GM21367 (cell line): ENCODE measurements at regions not wholly inside any gene's neighbourhood (a gene's known extent, or its start where the extent isn't known, plus 50 kb on each side); places are given as distances from the start of the nearest gene placed in this dataset.

Source experiments
- ATAC-seq: cut with Tn5 transposase; IDR thresholded peaks from one replicate; pipeline ENCODE4 v1.9.1; 2021; ENCODE audit not compliant: unreplicated experiment

DNA sequence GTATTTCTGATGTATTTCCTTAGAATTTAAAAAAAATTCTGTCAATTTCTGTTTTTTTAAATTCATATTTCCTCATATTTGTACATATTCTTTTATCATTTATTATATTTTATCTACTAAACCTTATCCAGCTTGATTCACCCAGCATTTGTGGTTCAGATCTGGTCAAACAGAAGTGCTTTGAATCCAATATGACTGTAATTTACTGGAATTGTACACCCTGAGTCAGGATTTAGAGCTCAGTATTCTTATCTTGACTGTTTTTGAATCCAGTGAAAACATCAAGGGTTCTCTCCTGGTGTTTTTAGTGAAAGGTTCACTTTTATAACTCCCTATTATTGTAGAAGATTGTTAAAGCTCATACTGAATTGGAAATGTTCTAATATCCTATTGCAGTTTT is 1077.0 kb upstream of the NCAM2 start:
- ATAC-seq = no peak

DNA sequence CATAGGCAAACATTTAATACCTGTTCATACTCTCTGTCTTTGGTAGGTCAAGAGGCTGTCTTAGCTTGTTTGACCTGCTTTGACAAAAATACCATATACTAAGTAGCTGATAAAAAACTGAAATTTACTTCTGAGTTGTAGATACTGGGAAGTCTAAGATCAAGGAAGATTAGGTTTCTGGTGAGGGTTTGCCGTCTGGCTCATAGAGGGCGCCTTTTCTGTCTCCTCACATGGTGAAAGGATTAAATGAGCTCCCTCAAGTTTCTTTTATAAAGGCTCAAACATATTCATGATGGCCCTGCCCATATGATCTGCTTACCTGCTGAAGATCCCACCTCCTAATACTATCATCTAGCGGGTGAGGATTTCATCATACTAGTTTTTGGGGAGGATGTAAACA is 1076.1 kb upstream of the NCAM2 start:
- ATAC-seq = no peak

GRCh38 chr21:19935467-19935866 is 1062.7 kb upstream of the NCAM2 start:
- ATAC-seq = no peak

GRCh38 chr21:19937619-19938018 is 1060.6 kb upstream of the NCAM2 start:
- ATAC-seq = no peak

DNA sequence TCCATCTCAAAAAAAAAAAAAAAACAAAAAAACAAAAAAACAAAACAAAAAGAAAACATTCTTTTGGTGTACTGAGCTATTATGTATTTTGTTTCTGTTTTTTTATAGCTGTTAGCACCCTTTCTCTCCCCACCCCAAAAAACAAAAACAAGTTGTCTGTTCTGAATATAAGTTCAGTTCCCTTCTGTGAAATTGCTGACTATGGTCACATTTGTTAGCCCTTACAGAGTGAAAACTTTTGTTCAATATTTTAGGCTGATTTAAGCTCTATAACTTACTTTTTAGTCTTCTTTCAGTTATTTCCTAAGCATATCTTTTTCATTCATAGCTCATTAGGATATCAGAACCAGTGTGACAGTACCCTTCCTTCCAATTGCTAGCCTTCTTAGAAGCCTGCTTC is 1056.6 kb upstream of the NCAM2 start:
- no peak for ATAC-seq

GRCh38 chr21:19950347-19950746 is 1047.9 kb upstream of the NCAM2 start:
- ATAC-seq = no peak

- ATAC-seq = no peak
These were observed 1029.1 kb upstream of the NCAM2 start for GRCh38 chr21:19969156-19969555.

DNA sequence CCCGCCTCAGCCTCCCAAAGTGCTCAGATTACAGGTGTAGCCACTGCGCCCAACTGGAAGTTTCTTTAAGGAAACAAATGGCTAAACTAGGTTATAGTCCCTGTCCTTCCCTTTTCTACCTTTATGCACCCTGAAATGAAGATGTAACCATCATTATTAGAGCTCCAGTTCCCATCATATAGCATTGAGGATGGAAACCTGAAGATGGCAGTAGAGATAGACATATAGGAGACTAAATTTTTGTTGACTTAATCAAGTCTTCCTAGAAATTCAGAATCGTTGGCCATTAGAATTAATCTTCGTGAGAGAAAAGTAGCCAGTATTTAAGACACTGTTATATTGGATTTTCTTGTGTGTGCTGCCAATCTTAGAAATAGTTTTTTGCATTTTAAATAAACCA is 1016.3 kb upstream of the NCAM2 start:
- ATAC-seq = no peak

GRCh38 chr21:19986396-19986795 is 1011.8 kb upstream of the NCAM2 start:
- ATAC-seq = no peak

DNA sequence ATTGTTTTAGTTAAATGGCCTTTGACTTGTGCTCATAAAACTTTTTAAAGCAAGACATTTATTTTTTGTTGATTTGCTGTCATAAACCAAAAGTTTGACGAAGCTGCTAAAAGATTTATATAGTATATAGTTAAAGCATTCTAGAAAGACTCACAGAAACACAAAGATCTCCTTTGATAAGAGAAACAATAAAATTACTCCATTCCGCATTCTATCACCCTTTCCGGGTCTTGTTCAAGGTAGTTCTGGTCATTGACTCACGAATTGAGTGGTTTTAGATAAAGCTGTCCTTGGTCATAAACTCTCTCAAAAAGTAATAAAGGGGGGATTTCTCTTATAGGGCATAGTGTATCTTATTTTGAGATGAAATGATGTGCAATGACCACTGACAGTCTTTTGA is 1010.5 kb upstream of the NCAM2 start:
- ATAC-seq = no peak

GRCh38 chr21:19992540-19992939 is 1005.7 kb upstream of the NCAM2 start:
- ATAC-seq = no peak

- no peak for ATAC-seq
These were observed 1004.9 kb upstream of the NCAM2 start for GRCh38 chr21:19993268-19993667.

DNA sequence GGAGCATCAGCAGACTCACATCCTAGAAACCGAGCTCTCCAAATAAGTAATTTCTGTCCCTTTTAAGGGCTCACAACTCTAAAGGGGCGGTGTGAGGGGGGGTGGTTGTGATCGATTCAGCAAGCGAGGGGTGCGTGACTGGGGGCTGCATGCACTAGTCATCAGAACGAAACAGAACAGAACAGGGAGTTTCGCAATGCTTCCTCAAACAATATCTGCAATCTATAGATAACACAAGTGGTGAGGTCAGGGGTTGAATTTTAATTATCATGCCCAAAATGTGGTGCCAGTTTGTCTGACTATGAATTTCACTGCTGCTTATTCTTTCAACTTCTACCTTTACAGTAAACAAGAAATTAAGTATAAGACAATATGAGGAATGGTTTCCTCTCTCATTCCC is 1003.0 kb upstream of the NCAM2 start:
- no peak for ATAC-seq

- ATAC-seq = no peak
These were observed 999.8 kb upstream of the NCAM2 start for GRCh38 chr21:19998453-19998852.

GRCh38 chr21:19999369-20000272 is 998.6 kb upstream of the NCAM2 start:
- no peak for ATAC-seq

DNA sequence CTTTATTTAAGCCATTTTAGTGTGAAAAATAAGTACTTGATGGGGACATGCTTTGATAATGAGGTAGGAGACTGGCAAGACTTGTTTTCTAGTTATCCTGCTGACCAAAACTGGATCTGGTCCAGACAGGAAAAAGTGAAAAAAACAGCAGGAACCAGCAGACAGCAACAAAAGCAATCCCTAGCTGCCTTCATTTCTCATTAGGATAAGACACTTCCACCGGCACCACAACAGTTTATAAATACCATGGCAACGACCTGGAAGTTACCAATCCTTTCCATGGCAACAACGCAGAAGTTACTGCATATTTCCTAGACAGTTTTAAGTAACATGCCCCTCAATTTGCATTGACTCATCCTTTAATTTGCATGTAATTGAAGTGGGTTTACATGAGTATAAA is 993.8 kb upstream of the NCAM2 start:
- ATAC-seq = no peak

DNA sequence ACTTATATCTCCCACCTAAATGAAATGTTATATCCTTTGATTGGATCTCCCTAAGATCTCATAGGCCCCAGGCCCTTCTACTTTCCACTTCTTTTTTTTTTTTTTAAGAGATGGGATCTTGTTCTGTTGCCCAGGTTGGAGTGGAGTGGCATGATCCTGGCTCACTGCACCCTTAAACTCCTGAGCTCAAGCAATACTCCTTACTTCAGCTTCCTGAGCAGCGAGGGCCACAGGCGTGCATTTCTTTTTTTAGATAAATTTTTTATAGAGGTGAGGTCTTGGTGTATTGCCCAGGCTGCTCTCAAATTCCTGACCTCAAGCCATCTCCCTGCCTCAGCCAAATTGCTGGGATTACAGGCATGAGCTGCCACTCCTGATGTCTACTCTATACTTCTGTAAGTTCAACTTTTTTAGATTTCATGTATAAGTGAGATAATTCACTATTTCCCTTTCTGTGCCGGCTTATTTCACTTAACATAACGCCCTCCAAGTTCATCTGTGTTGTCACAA is 987.5 kb upstream of the NCAM2 start:
- no peak for ATAC-seq

- ATAC-seq = no peak
These were observed 984.4 kb upstream of the NCAM2 start for GRCh38 chr21:20013851-20014250.

GRCh38 chr21:20016435-20017005 is 981.7 kb upstream of the NCAM2 start:
- ATAC-seq = no peak

DNA sequence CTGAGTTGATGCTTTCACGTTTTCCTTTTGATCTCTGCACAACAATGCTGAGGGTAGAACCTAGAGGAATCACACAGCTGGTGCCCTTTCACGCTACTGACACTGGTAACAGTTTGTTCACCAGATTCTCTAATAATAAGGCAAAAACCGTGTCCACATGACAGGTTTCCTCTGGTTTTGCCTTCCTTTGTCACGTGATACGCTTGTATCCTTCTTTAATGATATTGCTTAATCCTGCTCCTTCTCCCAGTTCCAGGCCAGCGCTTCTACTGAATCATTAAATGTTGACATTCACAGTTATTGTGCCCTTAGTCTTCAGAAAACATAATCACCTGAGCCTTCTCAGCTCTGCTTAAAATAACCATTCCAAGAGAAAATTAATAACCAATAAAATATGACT is 978.2 kb upstream of the NCAM2 start:
- no peak for ATAC-seq

- ATAC-seq = no peak
These were observed 975.0 kb upstream of the NCAM2 start for GRCh38 chr21:20023193-20023592.

DNA sequence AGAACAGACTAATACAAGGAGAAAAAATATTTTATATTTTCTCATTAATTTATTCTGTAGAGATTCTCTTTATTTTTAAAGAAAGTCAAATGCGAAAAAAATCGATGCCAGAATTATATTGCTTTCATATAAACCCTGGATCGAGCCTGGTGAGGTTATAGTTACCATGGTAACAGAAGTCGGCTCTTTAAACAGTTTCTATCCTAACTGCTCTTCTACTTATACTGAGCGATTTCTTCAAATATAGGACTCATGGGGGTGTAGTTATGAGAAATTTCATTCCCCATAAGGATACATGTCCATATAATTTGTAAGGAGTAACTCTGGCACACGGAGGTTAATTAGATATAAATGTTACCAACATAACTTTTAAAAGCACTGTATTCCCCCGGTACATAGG is 973.5 kb upstream of the NCAM2 start:
- ATAC-seq = no peak
